ENCODE measurements at regions not wholly inside any gene's neighbourhood (a gene's known extent, or its start where the extent isn't known, plus 50 kb on each side); places are given as distances from the start of the nearest gene placed in this dataset.

DNA sequence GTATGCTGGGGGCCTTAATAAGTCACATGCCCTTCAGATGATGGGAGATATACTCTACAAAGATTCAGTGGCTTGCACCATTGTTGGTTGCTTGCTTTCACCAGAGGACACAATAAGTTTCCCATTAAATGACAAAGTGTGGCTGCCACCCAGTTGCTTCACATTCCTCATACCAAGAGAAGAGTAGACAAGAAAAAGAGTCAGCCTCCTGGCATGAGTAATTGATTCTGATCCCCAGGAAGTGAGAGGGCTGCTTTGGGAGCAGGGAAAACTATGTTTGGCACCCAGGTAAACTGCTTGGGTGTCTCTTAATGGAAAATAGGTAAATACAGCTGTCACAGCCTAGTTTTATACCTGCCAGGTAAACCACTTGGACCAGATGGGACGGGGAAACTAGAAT, 66.7 kb upstream of the IL6 start:
- no peak for DNase-seq (ENCODE audit: low spot score)
- TF ChIP-seq, protein P1, sequence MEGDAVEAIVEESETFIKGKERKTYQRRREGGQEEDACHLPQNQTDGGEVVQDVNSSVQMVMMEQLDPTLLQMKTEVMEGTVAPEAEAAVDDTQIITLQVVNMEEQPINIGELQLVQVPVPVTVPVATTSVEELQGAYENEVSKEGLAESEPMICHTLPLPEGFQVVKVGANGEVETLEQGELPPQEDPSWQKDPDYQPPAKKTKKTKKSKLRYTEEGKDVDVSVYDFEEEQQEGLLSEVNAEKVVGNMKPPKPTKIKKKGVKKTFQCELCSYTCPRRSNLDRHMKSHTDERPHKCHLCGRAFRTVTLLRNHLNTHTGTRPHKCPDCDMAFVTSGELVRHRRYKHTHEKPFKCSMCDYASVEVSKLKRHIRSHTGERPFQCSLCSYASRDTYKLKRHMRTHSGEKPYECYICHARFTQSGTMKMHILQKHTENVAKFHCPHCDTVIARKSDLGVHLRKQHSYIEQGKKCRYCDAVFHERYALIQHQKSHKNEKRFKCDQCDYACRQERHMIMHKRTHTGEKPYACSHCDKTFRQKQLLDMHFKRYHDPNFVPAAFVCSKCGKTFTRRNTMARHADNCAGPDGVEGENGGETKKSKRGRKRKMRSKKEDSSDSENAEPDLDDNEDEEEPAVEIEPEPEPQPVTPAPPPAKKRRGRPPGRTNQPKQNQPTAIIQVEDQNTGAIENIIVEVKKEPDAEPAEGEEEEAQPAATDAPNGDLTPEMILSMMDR (IDR thresholded peaks at IDR 0.05; ENCODE audit: extremely low read depth, insufficient read depth, missing control alignments) = no peak
- in situ Hi-C loops (cut with MboI; ENCODE audit: low pct_unique_long_range_greater_than_20kb, low sequenced_read_pairs, unreplicated experiment) = no loop called here

DNA sequence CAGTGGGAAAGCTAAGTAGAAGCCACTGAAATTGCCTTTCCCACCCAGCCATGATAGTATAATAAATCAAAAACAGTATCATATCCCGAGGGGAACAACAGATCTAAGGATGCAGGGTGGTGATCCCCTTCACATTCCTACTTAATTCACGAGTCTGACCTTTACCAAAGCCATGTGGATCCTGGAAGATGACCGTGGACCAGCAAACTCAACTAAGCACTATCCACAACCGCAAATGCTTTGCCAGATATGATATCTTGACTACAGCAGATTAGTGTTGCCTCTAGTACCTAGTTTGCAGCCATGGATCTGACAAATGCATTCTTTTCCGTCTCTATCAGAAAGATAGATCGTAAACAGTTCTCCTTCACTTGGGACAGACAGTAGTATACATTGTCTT, 67.3 kb upstream of the IL6 start:
- TF ChIP-seq, protein P1 (IDR thresholded peaks at IDR 0.05; ENCODE audit: extremely low read depth, insufficient read depth, missing control alignments) = no peak
- in situ Hi-C loops (cut with MboI; ENCODE audit: low pct_unique_long_range_greater_than_20kb, low sequenced_read_pairs, unreplicated experiment) = no loop called here
- no peak for DNase-seq (ENCODE audit: low spot score)

DNA sequence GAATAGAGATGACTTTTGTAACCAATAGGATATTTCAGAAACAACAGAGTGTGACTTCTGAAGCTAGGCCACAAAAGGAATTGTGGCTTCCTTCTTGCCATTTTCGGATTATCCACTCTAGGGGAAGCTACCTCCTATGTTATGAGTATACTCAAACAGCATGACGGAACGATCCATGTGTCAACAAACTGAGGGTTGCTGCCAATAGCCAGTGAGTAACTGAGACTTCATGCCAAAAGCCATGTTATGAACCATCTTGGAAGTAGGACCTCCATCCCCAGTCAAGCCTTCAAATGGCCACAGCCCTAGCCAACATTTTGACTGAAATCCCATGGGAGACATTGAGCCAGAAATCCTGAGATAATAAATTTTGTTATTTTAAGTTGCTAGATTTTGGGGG, 69.0 kb upstream of the IL6 start:
- no peak for DNase-seq (ENCODE audit: low spot score)
- TF ChIP-seq, protein P1 (IDR thresholded peaks at IDR 0.05; ENCODE audit: extremely low read depth, insufficient read depth, missing control alignments) = no peak
- in situ Hi-C loops (cut with MboI; ENCODE audit: low pct_unique_long_range_greater_than_20kb, low sequenced_read_pairs, unreplicated experiment) = no loop called here

DNA sequence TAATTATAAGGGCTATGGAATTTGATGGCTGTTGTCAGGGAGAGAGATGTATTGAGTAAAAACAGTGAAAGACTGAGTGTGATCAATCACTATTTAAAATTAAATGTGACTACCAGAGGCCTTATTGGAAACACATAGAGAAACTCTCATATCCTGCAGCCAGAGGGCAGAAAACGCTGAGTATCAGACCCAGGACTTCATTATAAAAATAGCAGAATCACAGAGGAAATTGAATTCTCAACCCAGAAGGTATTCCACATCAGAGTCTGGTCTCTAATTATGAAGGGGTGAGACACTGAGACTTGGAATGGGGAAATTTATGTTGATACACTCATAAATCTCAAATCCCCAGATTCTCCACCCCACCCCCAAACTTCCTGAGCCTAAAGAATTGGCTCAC, 69.5 kb upstream of the IL6 start:
- DNase-seq (ENCODE audit: low spot score) = no peak
- TF ChIP-seq, protein P1 (IDR thresholded peaks at IDR 0.05; ENCODE audit: extremely low read depth, insufficient read depth, missing control alignments) = no peak
- in situ Hi-C loops (cut with MboI; ENCODE audit: low pct_unique_long_range_greater_than_20kb, low sequenced_read_pairs, unreplicated experiment) = no loop called here

DNA sequence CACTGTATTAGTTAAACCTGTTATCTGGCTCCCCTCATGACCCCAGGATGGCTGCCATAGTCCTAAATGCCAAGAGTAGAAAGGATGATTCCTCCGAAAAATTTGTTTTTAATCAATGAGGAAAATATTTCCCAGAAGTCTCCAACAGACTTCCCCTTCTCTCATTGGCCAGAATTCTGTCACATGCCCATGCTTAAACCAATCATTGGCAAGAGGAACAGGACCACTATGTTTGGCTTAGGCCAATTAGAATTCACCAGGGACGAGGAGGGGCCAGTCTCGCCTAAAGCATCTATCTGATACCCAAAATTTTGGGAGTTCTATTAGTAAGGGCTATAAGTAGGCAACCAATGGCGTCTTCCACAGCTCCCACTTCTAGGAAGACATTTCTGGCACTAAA, 71.2 kb upstream of the IL6 start:
- DNase-seq (ENCODE audit: low spot score) = no peak
- in situ Hi-C loops (cut with MboI; ENCODE audit: low pct_unique_long_range_greater_than_20kb, low sequenced_read_pairs, unreplicated experiment) = no loop called here
- TF ChIP-seq, protein P1 (IDR thresholded peaks at IDR 0.05; ENCODE audit: extremely low read depth, insufficient read depth, missing control alignments) = no peak

DNA sequence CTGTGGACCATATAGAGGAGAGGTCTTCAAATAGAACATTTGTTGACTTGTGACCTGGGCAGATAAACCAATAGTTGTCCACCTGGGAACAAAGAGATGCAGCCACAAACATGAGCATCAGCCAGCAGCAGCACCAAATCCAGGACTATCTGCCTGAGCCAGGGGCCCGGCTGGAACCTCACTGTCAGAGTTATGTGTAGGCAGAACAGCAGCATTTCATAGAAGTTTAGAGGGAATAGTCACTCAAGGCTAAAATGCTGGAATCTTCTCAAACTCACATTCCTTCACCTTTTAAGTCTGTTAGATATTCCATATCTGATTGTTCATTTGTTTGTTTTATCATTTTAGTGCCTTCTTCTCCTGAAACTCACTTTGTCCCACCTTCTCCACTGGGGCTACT, 72.2 kb upstream of the IL6 start:
- in situ Hi-C loops (cut with MboI; ENCODE audit: low pct_unique_long_range_greater_than_20kb, low sequenced_read_pairs, unreplicated experiment) = no loop called here
- DNase-seq (ENCODE audit: low spot score) = no peak
- TF ChIP-seq, protein P1 (IDR thresholded peaks at IDR 0.05; ENCODE audit: extremely low read depth, insufficient read depth, missing control alignments) = no peak

DNA sequence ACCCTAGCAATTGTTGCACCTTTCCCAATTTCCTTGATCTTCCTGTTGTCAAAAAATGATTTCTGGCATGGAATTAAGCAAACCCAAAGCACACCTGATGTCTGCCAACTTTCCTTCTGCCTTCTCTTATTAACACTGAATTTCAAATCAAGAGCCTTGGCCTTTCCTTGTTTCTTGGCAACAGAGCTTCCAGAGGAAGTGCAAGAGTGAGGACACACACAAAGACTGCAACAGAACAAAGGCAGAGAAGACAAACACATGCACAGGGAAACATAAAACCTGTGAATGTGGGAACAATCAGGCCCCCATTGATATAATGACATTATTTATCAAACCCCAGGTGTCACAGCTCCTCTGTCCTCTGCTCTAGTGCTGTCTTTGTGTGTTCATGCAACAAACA, 73.0 kb upstream of the IL6 start:
- DNase-seq (ENCODE audit: low spot score) = no peak
- in situ Hi-C loops (cut with MboI; ENCODE audit: low pct_unique_long_range_greater_than_20kb, low sequenced_read_pairs, unreplicated experiment) = no loop called here
- TF ChIP-seq, protein P1 (IDR thresholded peaks at IDR 0.05; ENCODE audit: extremely low read depth, insufficient read depth, missing control alignments) = no peak

Measured in GM13977 (cell line).